GM19438 (cell line): ENCODE measurements at regions not wholly inside any gene's neighbourhood (a gene's known extent, or its start where the extent isn't known, plus 50 kb on each side); places are given as distances from the start of the nearest gene placed in this dataset.

ENCODE experiments used
- ATAC-seq: cut with Tn5 transposase; IDR thresholded peaks from one replicate; pipeline ENCODE4 v1.9.1; 2021; ENCODE audit warnings: low read depth; ENCODE audit not compliant: unreplicated experiment

- ATAC-seq: no peak
Measured at GRCh38 chr18:60445341-60445740, 72.8 kb upstream of the MC4R start.

- ATAC-seq: no peak
Measured at GRCh38 chr18:60446821-60447220, 74.2 kb upstream of the MC4R start.

GRCh38 chr18:60448487-60449267 lies 76.1 kb upstream of the MC4R start:
- ATAC-seq: no peak

- no peak for ATAC-seq
Measured at GRCh38 chr18:60452421-60452820, 79.8 kb upstream of the MC4R start.

- ATAC-seq: no peak
Measured at GRCh38 chr18:60466677-60467076, 94.1 kb upstream of the MC4R start.

- no peak for ATAC-seq
Measured at GRCh38 chr18:60469387-60470100, 97.0 kb upstream of the MC4R start.

GRCh38 chr18:60471652-60472051 lies 99.1 kb upstream of the MC4R start:
- no peak for ATAC-seq

GRCh38 chr18:60485201-60485600 lies 112.6 kb upstream of the MC4R start:
- ATAC-seq: no peak

- no peak for ATAC-seq
Measured at GRCh38 chr18:60493066-60493465, 120.5 kb upstream of the MC4R start.

GRCh38 chr18:60499675-60500074 lies 127.1 kb upstream of the MC4R start:
- no peak for ATAC-seq

GRCh38 chr18:60500960-60501359 lies 128.4 kb upstream of the MC4R start:
- no peak for ATAC-seq

- no peak for ATAC-seq
Measured at GRCh38 chr18:60502591-60502990, 130.0 kb upstream of the MC4R start.

- ATAC-seq: no peak
Measured at GRCh38 chr18:60503199-60503598, 130.6 kb upstream of the MC4R start.

- ATAC-seq: no peak
Measured at GRCh38 chr18:60506190-60506589, 133.6 kb upstream of the MC4R start.

- ATAC-seq: no peak
Measured at GRCh38 chr18:60506682-60507081, 134.1 kb upstream of the MC4R start.

- ATAC-seq: no peak
Measured at GRCh38 chr18:60508108-60508507, 135.5 kb upstream of the MC4R start.

- no peak for ATAC-seq
Measured at GRCh38 chr18:60534538-60534937, 162.0 kb upstream of the MC4R start.

GRCh38 chr18:60537074-60537473 lies 164.5 kb upstream of the MC4R start:
- no peak for ATAC-seq

- no peak for ATAC-seq
Measured at GRCh38 chr18:60538891-60539290, 166.3 kb upstream of the MC4R start.

GRCh38 chr18:60541661-60542060 lies 169.1 kb upstream of the MC4R start:
- no peak for ATAC-seq

- no peak for ATAC-seq
Measured at GRCh38 chr18:60543646-60544045, 171.1 kb upstream of the MC4R start.

- ATAC-seq: no peak
Measured at GRCh38 chr18:60549338-60549960, 176.9 kb upstream of the MC4R start.
